ENCODE measurements at regions not wholly inside any gene's neighbourhood (a gene's known extent, or its start where the extent isn't known, plus 50 kb on each side); places are given as distances from the start of the nearest gene placed in this dataset.

- no peaks in the 10 kb centered on the region for H3K36me3 ChIP-seq (replicated peaks in 1 of 2; ENCODE audit: control insufficient read depth in 1 of 2, insufficient read depth in 2 of 2, low read length in 2 of 2)
- no peak overlapping the region for H3K4me2 ChIP-seq (ENCODE audit: low read depth, low read length)
- no peaks in the 10 kb centered on the region for H3K9me3 ChIP-seq (ENCODE audit: low read length)
- H3K79me2 ChIP-seq (ENCODE audit: insufficient read depth, low read length): no peaks in the 10 kb centered on the region
- in situ Hi-C loops (cut with HindIII; ENCODE audit: extremely low pct_ligation_motif_present, low pct_unique_long_range_greater_than_20kb) (no loop called here), intact Hi-C loops (cut with micrococcal nuclease; ENCODE audit: unreplicated experiment) (no loop called here)
- H3K9ac ChIP-seq (ENCODE audit: insufficient read depth, low read depth, low read length): no peak overlapping the region
- H3K27ac ChIP-seq (ENCODE audit: extremely low read length, insufficient read depth, low read length): no peak overlapping the region
- no peaks in the 10 kb centered on the region for H3K4me1 ChIP-seq (ENCODE audit: insufficient read depth, low read length)
- no TSS peak for BruUV-seq (replicated peaks)
- H3K4me3 ChIP-seq (replicated peaks in 1 of 3; ENCODE audit: insufficient read depth in 1 of 3, low read depth in 2 of 3, low read length in 3 of 3): no peak overlapping the region
- POLR2A ChIA-PET: no interaction called here
- H2AFZ ChIP-seq (ENCODE audit: low read length): no peak overlapping the region
- H4K20me1 ChIP-seq (ENCODE audit: insufficient read depth, low read length): no peaks in the 10 kb centered on the region
- ATAC-seq (no peak), FAIRE-seq (no peak), DNase-seq (ENCODE audit: low spot score) (no peak)
- TF ChIP-seq NR2C2 (CRISPR knock-in tag; IDR thresholded peaks at IDR 0.05; ENCODE audit: borderline replicate concordance) (no peak), PPARG (CRISPR knock-in tag; conservative IDR thresholded peaks at IDR 0.05) (no peak)
- CTCF ChIA-PET (ENCODE audit: low intra/inter-chr PET ratio, low total read pairs): no interaction called here
- H3K27me3 ChIP-seq (ENCODE audit: control insufficient read depth in 1 of 2, insufficient read depth in 2 of 2, low read length in 2 of 2): peaks cover 5 to 53% of the 10 kb centered on the region in 2 experiments; a peak in 4 of 5 replicates
- 19% methylated on average over 11 of the region's 11 CpGs for WGBS (ENCODE audit: low lambda C conversion rate)
Measured at GRCh38 chr22:49487950-49488349, 339.7 kb downstream of the BRD1 start.

DNA sequence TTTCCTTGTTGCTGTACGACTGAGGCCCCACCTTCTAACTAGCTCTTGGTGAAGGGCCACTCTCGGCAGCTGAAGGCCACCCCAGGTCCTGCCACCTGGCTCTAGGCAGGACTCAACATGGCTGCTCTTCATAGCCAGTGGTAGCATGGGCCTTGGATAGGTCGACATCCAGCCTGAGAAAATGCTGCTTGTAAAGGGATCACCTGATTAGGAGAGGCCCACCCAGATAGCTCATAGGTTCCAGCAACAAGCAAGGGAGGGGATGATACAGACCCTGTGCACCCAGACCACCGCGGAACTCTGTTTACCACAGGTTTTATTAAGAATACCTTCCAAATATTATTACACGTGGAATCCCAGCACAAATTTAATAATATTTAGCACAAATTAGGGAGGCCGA lies 341.4 kb downstream of the BRD1 start:
- no peak overlapping the region for H3K4me3 ChIP-seq (replicated peaks in 1 of 3; ENCODE audit: insufficient read depth in 1 of 3, low read depth in 2 of 3, low read length in 3 of 3)
- intact Hi-C loops (cut with micrococcal nuclease; ENCODE audit: unreplicated experiment) (no loop called here), in situ Hi-C loops (cut with HindIII; ENCODE audit: extremely low pct_ligation_motif_present, low pct_unique_long_range_greater_than_20kb) (no loop called here)
- POLR2A ChIA-PET: no interaction called here
- no peaks in the 10 kb centered on the region for H3K9me3 ChIP-seq (ENCODE audit: low read length)
- FAIRE-seq: no peak
- H3K4me1 ChIP-seq (ENCODE audit: insufficient read depth, low read length): no peaks in the 10 kb centered on the region
- CTCF ChIA-PET (ENCODE audit: low intra/inter-chr PET ratio, low total read pairs): no interaction called here
- H4K20me1 ChIP-seq (ENCODE audit: insufficient read depth, low read length): no peaks in the 10 kb centered on the region
- BruUV-seq (replicated peaks): no TSS peak
- H3K27ac ChIP-seq (ENCODE audit: extremely low read length, insufficient read depth, low read length): no peak overlapping the region
- peaks cover 7 to 62% of the 10 kb centered on the region in 2 experiments; a peak in 4 of 5 replicates for H3K27me3 ChIP-seq (ENCODE audit: control insufficient read depth in 1 of 2, insufficient read depth in 2 of 2, low read length in 2 of 2)
- no peak overlapping the region for H3K9ac ChIP-seq (ENCODE audit: insufficient read depth, low read depth, low read length)
- WGBS (ENCODE audit: low lambda C conversion rate): 10% methylated on average over 5 of the region's 7 CpGs
- H3K4me2 ChIP-seq (ENCODE audit: low read depth, low read length): no peak overlapping the region
- no peaks in the 10 kb centered on the region for H3K36me3 ChIP-seq (replicated peaks in 1 of 2; ENCODE audit: control insufficient read depth in 1 of 2, insufficient read depth in 2 of 2, low read length in 2 of 2)
- ATAC-seq: no peak
- H2AFZ ChIP-seq (ENCODE audit: low read length): no peak overlapping the region
- H3K79me2 ChIP-seq (ENCODE audit: insufficient read depth, low read length): no peaks in the 10 kb centered on the region
- no peak for DNase-seq (ENCODE audit: low spot score)
- TF ChIP-seq ZKSCAN1 (IDR thresholded peaks at IDR 0.05; ENCODE audit: low read length) (no peak), ZNF609 (CRISPR knock-in tag; IDR thresholded peaks at IDR 0.05; ENCODE audit: borderline replicate concordance) (no peak), ZNF766 (CRISPR knock-in tag; IDR thresholded peaks at IDR 0.05; ENCODE audit: borderline replicate concordance) (no peak)
- TF ChIP-seq, protein P1, sequence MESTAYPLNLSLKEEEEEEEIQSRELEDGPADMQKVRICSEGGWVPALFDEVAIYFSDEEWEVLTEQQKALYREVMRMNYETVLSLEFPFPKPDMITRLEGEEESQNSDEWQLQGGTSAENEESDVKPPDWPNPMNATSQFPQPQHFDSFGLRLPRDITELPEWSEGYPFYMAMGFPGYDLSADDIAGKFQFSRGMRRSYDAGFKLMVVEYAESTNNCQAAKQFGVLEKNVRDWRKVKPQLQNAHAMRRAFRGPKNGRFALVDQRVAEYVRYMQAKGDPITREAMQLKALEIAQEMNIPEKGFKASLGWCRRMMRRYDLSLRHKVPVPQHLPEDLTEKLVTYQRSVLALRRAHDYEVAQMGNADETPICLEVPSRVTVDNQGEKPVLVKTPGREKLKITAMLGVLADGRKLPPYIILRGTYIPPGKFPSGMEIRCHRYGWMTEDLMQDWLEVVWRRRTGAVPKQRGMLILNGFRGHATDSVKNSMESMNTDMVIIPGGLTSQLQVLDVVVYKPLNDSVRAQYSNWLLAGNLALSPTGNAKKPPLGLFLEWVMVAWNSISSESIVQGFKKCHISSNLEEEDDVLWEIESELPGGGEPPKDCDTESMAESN (CRISPR knock-in tag; conservative IDR thresholded peaks at IDR 0.05): no peak

Data from HepG2 (cell line).